SIG-M5 treated with dmso at 0.1 percent for 504 hours (cell line): ENCODE measurements at regions not wholly inside any gene's neighbourhood (a gene's known extent, or its start where the extent isn't known, plus 50 kb on each side); places are given as distances from the start of the nearest gene placed in this dataset.

ENCODE experiments used
- DNase-seq: peaks from one replicate; lab custom pipeline; 2025; ENCODE audit not compliant: unreplicated experiment; lab: John Stamatoyannopoulos, UW

DNA sequence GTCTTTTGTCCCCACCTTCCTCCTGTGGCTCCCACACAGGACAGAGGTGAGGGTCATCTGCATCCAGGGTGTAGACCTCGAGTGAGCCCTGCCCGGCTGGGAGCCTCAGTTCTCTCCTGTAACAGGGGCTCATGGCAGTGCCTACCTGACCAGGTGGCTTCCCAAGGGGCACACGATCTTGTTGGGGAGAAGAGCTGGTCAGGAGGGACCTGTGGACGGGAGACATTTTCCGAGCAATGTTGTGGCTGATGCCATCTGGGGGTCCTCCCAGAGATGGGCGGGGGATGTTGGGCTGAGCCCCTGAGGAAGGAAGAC lies 51.9 kb downstream of the CEBPB start:
- DNase-seq, result no peak

DNA sequence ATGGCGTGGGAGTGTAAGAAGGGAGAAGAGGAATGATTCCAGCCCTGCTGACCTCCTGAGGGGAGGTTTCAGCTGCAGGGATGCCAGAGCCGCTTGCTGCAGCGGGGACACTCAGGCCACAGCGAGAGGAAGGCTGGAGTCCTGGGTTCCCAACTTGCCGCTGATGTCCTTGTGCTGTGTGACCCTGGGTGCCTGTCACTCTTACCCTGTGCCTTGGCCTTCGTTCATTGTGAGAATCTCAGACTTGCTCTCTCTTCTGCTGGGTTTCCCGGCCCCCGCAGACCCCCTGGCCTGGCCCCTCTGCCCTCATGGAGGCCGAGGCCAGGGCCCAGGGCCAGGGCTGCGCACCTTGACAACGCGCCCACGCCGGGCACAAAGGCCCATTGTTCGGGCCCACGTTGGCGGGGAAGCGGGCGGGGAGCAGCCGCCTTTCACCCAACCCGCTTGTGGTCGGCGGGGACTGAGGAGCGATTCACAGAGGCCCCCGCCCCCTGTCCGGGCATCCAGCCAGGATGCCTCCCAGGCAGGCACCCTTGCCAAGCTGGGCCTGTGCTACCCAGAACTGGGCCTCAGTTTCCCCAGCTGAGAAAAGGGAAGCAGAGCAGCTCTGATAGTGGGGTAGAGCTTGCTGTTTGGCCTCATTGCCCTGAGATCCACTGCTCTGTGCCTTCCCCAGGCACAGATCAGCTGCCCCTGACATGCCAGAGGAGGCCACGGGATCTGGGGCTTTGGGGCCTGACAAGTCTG lies 52.4 kb downstream of the CEBPB start:
- no peak for DNase-seq

DNA sequence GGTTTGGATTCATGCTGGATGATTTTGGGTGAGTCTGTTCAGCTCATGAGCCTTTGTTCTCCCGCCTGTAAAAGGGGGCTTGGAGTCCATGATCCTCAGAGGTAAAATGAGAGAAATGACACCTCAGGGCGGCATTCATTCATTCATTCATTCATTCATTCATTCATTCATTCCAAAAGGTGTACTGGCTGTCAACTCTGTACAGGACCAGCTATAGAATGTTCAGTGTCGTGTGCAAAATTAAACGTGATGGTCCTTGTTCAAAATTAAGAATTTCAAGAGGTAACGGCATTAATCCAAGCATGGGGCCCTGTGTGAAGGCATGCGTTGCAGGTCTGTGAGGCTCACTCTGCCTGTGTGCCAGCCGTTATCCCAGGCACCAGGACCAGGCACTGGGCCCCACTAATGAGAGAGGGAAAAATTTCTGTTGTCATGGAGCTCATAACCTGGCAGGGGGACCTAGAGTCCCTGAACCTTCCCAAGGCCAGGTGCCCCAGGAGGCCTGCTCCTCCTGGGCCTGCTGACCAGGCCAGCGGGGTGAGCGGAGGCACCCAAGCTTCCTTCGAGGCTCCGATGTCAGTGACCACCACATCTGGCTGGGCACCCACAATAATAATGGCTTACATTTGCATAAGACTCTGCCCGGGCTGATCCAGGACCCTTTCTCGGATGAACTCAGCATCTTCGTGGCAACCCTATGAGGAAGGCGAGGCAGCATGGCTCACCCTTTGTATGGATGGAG lies 53.2 kb downstream of the CEBPB start:
- DNase-seq, result no peak

DNA sequence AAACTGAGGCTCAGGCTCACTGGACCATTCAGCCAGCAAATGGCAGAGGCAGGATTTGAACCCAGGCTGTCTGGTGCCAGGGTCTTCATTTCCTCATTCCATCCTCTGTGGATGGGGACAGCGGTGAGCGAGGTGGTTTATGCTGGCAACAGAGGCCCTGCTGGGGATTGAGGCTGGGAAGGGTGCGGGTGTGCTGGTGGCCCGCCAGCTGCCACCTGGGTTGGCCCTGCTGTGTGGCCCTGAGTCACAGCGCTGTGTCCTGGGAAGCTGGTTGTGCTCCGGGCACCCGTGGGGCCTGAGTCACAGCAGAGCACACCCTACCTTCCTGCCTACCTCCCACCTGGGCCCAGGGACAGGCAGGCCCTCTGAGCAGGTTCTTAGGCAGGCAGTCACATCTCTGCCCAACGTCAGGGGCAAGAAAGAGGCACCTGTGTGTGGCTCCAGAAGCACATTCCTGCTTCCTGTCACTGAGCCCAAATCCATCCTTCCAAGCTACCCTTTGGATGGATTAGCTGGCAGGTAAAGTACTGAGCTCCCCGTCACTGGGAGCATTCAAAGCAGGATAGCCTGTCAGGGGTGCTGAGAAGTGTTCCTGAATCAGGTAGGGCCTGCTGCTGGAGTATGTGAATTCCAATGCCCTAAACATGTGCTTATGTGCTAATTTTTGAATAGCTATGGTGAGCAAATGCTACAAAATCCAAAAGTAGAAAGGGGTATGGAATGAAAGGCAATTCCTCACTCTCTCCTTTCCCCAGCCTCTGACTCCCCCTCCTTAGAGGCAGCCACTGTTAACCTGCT lies 53.9 kb downstream of the CEBPB start:
- no peak for DNase-seq

DNA sequence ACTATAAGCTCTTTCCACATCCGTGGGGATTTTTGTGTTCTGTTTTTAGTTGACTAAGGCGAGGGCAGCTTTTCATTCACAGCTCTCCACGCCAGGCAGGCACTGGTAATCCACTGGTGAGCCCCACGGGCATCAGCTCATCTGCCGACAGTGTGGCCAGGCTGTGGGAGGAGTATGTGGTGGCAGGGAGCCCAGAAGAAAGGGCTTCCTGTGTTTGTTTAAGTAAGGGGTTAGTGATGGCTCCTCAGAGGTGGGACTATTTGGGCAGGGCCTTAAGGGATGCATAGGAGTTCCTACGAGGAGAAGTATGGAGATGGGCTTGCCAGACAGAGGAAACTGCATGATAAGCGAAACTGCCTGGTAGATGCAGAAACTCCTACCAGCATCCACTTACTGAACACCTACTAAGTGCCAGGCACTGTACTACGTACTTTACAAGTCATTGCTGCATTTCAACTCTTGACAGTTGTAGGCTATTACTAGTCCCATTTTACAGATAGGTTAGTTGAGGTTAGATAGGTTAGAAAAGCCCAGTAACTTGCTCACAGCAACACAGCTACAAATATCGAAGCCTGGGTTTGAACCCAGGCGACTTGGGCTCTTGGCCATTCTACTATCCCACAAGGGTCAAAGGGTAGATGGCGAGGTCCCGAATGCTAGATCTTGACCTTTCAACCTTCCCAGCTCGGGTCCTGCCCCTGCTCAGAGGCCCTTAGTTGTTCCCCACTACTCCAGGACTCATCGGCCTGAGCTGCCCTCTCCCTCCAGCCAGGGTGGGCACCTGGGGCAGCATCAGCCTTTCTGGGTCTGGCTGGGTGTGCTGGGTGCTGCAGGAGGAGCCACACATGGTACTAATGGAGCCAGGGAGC lies 55.1 kb downstream of the CEBPB start:
- DNase-seq, result no peak

DNA sequence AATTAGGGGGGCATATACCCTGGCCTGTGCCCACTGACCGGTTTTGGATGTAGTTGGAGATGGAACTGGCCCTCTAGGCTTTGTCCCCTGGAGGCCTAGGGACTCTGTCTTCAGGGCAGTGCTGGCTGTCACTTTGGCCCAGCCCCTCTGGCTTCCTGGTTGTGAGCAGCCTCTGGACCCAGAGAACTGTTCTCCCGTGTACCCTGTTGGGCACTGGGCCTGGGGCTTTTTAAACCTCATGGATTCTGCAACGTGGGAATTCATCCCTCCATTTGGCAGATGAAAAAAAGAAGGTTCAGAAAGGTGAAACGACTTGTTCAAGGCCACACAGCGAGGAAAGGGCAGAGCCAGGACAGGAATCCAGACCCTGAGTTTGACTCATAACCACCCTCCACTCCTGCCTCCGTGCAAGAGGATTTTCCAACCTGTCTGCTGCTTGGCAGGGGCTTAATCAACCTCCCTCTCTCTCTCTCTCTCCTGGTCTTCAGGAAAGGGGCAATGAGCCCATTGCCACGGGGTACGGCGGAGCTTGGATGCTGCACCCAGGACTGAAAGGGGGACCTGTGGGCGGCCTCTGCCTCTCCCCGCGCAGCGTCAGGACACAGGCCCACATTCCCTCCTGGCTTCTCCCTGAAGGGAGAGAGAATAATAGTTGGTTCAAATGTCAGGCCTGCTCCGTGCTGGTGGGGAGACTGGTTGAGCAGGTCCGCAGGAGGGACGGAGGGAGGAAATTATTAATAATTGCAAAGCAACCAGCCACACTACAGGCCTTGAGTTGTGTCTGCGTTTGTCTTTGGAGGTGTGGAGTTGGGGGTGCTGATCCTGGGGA lies 56.0 kb downstream of the CEBPB start:
- DNase-seq, result peak; percentile 58

DNA sequence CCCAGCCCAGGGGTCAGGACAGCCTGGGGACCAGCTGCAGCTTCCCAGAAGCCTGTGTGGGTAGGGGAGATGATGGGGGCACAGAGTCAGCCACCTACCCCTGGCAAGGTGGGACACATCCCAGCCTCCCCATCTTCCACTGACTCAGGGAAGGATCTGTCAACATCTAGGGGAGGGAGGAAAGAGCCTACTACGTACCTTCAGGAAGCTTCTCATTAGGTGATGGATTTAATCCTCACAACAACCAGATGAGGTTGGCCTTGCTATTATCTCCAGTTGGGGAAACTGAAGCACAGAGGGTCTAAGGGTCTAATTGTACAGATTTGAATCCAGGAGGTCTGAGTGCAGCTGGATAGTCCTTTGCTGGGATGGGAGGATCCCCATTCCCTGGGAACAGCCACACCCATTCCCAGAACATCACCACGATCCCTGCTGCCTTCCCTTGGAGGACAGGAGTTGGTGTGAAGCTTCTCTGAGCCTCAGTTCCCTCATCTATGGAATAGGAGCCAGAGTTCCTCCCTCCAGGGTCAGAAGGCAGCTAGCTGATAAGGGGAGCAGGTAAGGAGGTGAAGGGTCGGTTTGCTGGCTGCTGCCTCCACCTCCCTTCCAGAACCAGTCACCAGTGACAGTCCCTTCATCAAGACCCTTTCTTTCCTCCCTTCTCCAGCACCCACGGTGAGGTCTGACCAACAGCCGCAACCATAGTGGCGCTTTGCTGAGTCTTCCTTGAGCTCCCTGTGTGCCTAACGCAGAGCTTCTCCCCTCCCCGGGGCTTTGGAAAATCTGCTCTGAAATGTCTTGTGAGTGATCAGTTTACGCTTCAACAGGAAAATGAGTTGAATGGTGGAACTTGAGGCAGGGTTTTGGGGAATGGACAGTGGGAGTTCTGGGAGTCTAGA lies 56.8 kb downstream of the CEBPB start:
- DNase-seq, result no peak

DNA sequence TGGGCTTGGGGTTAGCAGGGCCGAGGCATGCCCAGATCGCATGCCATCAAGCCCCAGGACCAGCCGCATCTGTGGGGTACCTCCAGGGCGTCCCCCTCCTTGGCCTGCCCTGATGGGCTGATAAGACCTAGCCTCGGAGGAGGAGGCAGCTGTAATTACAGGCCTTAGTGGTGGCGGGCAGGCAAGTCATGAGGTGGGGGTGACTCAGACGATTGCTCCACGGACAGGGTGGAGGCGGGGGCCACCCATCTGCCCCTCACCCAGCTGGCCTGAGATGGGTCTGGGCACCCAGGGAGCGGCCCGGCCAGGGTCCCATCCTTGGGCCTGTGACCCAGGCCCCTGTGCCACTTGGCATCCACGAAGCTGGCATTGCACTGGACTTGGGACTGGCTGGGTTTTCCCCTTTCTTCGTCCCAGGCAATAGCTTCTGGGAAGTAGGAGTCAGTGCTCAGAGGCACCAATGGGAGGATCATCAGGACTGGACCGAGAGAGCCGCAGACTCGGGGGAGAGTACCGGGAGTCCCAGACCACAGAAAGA lies 57.5 kb downstream of the CEBPB start:
- DNase-seq, result no peak

DNA sequence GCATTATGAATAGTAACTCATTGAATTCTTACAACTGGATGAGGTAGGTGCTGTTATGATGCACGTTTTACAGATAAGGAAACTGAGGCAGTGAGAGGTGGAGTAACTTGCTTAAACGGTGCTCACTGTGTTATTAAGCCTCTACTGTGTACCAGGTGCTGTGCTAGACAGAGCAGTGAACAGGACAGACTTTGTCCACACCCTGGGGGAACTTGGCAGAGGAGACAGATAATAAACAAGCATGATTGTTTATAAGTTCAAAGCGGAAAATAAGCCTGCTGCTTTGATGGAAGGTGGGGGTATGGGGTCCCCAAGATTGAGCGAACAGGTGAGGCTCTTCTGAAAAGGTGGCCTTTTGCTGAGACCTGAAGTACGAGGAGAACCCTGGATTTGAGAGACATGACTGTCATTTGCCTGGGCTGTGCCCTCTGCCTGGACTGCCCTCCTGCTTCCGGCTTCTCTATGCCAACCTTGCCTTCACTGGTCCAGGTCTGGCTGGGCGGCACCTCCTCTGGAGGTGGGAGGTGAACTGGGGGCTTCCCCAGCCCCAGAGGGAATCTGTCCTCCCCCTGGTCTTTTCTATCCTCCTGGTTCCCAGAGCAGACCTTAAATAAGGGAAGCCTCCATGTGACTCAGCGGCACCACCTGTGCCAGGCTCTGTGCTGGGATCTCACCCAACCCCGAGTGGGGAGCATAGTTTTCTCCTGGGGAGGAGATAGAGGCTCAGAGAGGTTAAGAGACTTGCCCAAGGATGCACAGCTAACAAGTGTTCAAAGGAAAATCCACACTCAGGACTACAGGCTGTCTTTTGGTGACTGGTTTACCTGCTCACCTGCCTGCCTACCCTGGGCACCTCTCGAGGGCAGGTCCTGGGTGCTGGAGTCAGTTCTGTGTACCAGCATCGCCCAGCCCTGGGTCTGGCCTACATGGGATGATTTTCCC lies 59.1 kb downstream of the CEBPB start:
- no peak for DNase-seq

DNA sequence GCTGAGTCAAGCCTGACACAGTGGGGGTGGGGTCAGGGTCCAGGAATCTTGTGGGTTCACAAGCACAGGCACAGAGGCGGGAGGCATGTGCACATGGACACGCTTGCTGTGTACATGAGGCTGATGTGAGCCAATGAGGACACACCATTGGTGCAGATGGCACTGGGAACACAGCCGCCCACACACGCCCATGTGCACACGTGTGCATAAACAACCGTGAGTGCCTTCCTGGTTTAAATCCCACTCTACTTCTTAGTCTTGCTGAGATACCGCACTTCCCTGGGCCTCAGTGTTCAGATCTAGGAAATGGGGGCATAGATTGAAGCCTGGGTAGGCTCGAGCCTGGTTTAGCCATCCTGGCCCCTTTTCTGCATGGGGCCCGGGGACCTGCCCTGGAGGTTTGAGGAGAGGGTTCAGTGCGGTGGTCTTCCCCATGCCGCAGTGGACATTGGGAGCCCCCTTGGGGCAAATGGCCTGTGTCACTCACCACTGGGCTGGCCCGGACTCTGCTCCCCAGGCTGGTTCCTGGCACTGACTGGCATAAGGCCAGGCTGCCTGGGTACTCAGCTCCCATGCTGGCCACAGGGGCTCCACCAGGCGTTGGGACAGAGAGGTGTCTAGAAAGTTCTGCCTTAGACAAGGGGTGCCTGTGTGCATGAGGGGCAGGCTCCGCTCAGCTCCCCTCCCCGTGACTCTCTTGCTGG lies 60.2 kb downstream of the CEBPB start:
- no peak for DNase-seq

DNA sequence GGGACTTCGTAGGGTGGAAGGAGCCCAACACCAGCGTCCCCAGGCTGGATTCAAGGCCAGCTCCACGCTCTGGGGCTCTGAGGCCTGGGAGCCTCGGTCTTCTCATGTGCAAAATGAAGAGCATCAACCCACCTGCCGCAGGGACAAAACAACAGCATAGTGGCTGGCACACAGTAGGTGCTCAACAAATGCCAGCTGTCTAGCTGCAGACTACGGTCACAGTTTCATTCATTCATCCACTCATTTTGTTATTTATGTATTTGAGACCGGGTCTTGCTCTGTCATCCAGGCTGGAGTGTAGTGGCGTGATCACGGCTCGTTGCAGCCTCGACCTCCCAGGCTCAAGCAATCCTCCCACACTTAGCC lies 60.7 kb downstream of the CEBPB start:
- no peak for DNase-seq

DNA sequence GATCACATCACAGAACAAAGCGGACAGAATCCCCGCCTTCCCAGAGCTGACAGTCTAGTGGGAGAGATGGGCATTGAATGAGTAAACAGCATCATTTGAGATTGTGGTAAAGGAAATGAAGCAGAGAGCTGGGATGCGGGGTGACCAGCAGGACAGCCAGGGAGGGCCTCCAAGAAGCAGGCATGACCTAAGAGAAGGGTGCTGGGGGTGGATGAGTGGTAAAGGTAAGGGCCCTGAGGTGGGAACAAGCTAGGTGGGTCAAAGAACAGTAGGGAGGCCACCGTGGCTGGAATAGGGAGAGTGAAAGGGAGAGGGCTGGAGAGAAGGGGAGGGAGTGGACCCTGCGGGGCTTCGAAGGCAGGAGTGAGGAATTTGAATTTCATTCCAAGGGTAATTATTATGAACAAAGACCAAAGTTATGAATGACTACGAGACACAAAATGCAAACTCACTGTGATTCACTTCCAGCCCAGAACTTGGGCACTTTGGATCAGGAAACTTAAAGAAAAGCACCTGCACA lies 61.4 kb downstream of the CEBPB start:
- no peak for DNase-seq

DNA sequence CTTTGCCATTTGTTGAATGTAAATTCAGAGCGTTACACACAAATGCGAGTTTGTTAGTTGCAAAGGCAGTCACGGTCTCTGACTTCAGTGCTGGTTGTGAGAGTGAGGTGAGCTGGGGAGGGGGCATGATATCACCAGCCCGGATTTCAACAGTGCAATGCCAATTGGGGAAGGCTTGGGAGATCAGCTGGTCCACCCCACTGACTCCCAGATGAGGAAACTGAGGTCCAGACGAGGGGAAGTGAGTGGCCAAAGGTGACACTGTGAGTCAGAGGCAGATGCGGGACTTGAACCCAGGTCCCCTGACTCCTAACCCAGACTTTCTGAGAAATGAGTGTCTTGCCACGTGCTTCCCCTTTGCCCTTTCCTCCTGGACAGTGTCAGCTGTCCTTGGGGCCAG lies 62.1 kb downstream of the CEBPB start:
- DNase-seq, result no peak

DNA sequence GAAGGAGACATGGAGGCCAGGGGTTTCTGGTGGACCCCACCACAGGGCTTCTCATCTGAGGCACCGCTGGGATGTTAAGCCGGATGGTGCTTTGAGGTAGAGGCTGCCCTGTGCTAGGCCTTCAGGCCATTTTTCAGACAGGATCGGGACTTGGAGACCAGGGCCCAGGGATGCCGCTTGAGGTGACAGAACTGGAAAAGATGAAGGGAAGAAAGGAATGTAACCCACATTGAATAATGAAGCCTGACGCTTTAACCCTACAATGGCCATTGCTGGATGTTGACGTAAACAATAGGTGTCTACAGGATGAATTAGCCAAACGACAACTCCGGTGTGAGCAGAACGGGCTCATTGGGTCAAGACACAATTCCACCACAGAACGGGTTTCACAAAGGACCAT lies 62.5 kb downstream of the CEBPB start:
- DNase-seq, result no peak

DNA sequence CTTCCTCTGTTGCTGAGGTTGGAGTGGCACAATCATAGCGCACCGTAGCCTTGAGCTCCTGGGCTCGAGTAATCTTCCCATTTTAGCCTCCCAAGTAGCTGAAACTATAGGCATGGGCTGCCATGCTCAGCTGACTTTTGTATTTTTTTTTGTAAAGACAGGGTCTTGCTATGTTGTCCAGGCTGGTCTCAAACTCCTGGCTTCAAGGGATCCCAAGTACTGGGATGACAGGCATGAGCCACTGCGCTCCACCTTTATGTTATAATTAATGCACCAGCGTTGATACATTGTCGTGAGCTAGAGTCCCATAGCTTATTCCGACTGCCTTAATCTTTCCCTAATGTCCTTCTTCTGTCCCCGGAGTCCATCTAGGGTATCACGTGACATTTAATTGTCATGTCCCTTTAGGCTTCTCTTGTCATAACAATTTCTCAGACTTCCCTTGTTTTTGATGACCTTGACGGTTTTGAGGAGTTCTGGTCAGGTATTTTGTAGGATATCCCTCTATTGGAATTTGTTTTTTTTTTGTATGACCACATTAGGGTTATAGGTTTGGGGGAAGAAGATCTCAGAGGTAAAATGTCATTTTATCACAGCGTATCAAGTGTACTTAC lies 63.9 kb downstream of the CEBPB start:
- DNase-seq, result no peak

DNA sequence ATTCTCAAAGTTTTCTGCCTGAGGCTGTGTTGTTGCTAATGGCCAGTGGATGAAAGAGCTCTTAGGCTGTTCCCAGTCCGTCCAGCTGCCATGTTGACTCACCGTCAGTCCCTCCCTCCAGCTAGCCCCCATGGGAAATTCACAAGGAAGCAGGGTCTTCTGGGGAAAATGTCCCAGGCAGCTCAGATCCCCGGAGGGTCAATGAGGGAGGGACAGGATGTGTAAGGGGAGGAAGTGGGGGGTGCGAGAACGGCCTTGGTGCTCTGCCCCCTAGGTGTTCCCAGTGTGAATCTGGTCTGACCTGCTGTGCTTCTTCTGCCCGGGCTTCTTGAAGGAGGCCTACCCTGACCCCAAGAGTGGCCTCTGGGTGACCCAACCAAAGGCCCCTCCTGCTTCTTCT lies 65.9 kb downstream of the CEBPB start:
- DNase-seq, result peak; percentile 19

DNA sequence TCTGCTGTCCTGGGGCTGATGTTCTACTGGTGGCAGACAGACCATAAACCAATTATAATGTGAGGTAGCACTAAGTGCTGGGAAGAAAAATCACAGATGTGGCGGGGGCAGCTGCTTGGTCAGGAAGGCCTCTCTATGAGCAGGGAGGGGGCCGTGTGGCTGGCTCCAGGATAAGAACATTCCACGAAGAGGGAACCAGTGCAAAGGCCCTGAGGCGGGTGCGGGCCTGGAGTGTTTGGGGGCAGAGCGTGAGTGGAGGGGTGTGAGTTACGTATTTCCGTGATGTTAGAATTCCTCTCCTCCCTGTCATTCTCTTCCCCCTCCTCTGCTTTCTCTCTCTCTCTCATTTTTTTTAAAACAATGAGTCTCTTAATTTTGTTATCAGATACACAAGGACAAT lies 67.2 kb downstream of the CEBPB start:
- DNase-seq, result no peak
